Endothelial cell of umbilical vein (primary cell): ENCODE measurements at regions not wholly inside any gene's neighbourhood (a gene's known extent, or its start where the extent isn't known, plus 50 kb on each side); places are given as distances from the start of the nearest gene placed in this dataset.

Experiments
- BruUV-seq: library from RNA; stranded (reverse); fragments of 400-500 nt; replicated peaks from 2 replicates; lab custom pipeline; 2021; lab: Mats Ljungman, UMichigan
- CTCF ChIA-PET: fragments of 300-600, 350-600 bp; sonication (Branson Sonifier 250); formaldehyde crosslinking; loops from one replicate; lab custom pipeline; 2021; ENCODE audit warnings: antibody characterized with exemption, inconsistent platforms; lab: Charles Lee
- POLR2A ChIA-PET: fragments of 300-600, 350-600 bp; sonication (Branson Sonifier 250); formaldehyde crosslinking; loops from one replicate; lab custom pipeline; 2021; ENCODE audit warnings: antibody characterized with exemption, inconsistent platforms; lab: Charles Lee
- DNase-seq: peaks from one replicate; pipeline ENCODE4 v3.0.0-alpha.2; 2011; ENCODE audit warnings: low read depth, low spot score
- FAIRE-seq: peaks from 2 replicates; lab custom pipeline; 2011; peaks lifted over from hg19 to GRCh38; lab: Jason Lieb, UNC
- H2AFZ ChIP-seq: 2 replicates; pipeline ENCODE4 v1.6.0; 2012; ENCODE audit warnings: low read depth, low read length, control low read depth, inconsistent platforms
- H3K27ac ChIP-seq: 2 replicates; pipeline ENCODE4 v1.5.1; 2011; ENCODE audit warnings: low read depth, mild to moderate bottlenecking, control low read depth, low read length, moderate library complexity; ENCODE audit not compliant: insufficient read depth
- H3K27me3 ChIP-seq, 2 experiments: 2 replicates each; pipeline versions ENCODE4 v1.6.0 to v1.6.1; 2011; ENCODE audit warnings: low read length in 2 of 2, mixed read lengths in 1 of 2; ENCODE audit not compliant: control insufficient read depth in 2 of 2, insufficient read depth in 2 of 2
- H3K36me3 ChIP-seq, 2 experiments: 2 replicates in 1 of 2; 3 replicates in 1 of 2; pipeline ENCODE4 v1.5.1; 2011; ENCODE audit warnings: low read length in 2 of 2, mild to moderate bottlenecking in 1 of 2, moderate library complexity in 1 of 2; ENCODE audit not compliant: control insufficient read depth in 2 of 2, insufficient read depth in 2 of 2; ENCODE audit errors: extremely low read depth in 1 of 2
- H3K4me1 ChIP-seq: 3 replicates; pipeline ENCODE4 v1.5.1; 2011; ENCODE audit warnings: mild to moderate bottlenecking, low read length; ENCODE audit not compliant: control insufficient read depth, insufficient read depth; ENCODE audit errors: extremely low read depth
- H3K4me2 ChIP-seq: 2 replicates; pipeline ENCODE4 v1.6.1; 2011; ENCODE audit warnings: low read length, control low read depth, mixed read lengths; ENCODE audit not compliant: insufficient read depth
- H3K4me3 ChIP-seq, 3 experiments: fragments of 200-600 bp in 1 of 3; sonication (generic), shearing (Covaris generic) in 1 of 3; replicated peaks in 1 of 3; 2 replicates each; pipeline ENCODE4 v1.5.1; 2011 to 2016; ENCODE audit warnings: control low read depth in 3 of 3, low read length in 3 of 3, mild to moderate bottlenecking in 2 of 3, inconsistent platforms in 1 of 3, low read depth in 1 of 3, moderate library complexity in 1 of 3; ENCODE audit not compliant: insufficient read depth in 1 of 3
- H3K79me2 ChIP-seq: 2 replicates; pipeline ENCODE4 v1.6.0; 2012; ENCODE audit warnings: low read length, inconsistent platforms; ENCODE audit not compliant: control insufficient read depth, insufficient read depth
- H3K9ac ChIP-seq: replicated peaks from 2 replicates; pipeline ENCODE3; 2011; ENCODE audit warnings: low read length, control low read depth; ENCODE audit not compliant: insufficient read depth; ENCODE audit errors: extremely low read depth
- H3K9me1 ChIP-seq: replicated peaks from 3 replicates; pipeline ENCODE4 v1.6.0; 2011; ENCODE audit warnings: mild to moderate bottlenecking, low read length; ENCODE audit not compliant: control insufficient read depth, insufficient read depth; ENCODE audit errors: extremely low read depth
- H3K9me3 ChIP-seq: replicated peaks from 2 replicates; pipeline ENCODE4 v1.5.1; 2012; ENCODE audit warnings: low read length, inconsistent platforms; ENCODE audit not compliant: control insufficient read depth, insufficient read depth
- H4K20me1 ChIP-seq: replicated peaks from 2 replicates; pipeline ENCODE3; 2011; ENCODE audit warnings: mild to moderate bottlenecking, low read length; ENCODE audit not compliant: control insufficient read depth, insufficient read depth; ENCODE audit errors: extremely low read depth
- GATA2 ChIP-seq: IDR thresholded peaks from 2 replicates; pipeline ENCODE4 v1.7.0; 2011; ENCODE audit warnings: low read depth, mild to moderate bottlenecking, moderate library complexity, mixed read lengths, low read length; ENCODE audit not compliant: insufficient read length, insufficient read depth
- JUN ChIP-seq: IDR thresholded peaks from 2 replicates; pipeline ENCODE4 v1.6.1; 2011; ENCODE audit warnings: borderline replicate concordance, low read depth; ENCODE audit not compliant: insufficient read length, insufficient read depth
- MAX ChIP-seq: IDR thresholded peaks from 2 replicates; pipeline ENCODE4 v1.6.1; 2011; ENCODE audit not compliant: insufficient read depth, insufficient read length
- MYC ChIP-seq: IDR thresholded peaks from one replicate; pipeline ENCODE4 v1.6.1; 2011; ENCODE audit warnings: mild to moderate bottlenecking, low read depth, low read length
- POLR2A ChIP-seq: IDR thresholded peaks from 2 replicates; pipeline ENCODE4 v1.6.1; 2012; ENCODE audit warnings: low read depth, mild to moderate bottlenecking, control low read depth, low read length
- POLR2AphosphoS5 ChIP-seq: IDR thresholded peaks from 2 replicates; pipeline ENCODE4 v1.6.1; 2012; ENCODE audit warnings: low read depth, mild to moderate bottlenecking, control low read depth, low read length, moderate library complexity; ENCODE audit not compliant: insufficient read depth
- dilution Hi-C: fragments of 300-500 bp; cut with MboI; formaldehyde crosslinking; loops from one replicate; pipeline ENCODE4 v1.15.0; 2019; ENCODE audit warnings: low sequenced_read_pairs; ENCODE audit not compliant: extremely low pct_ligation_motif_present
- intact Hi-C: fragments of 100-400 bp; cut with micrococcal nuclease; formaldehyde crosslinking; loops from one replicate; pipeline ENCODE4 v1.10.0; 2022

GRCh38 chr16:62562121-62562520, 525.9 kb upstream of the CDH8 start:
- H3K9me1 ChIP-seq = no peaks in the 10 kb centered on the region
- TF ChIP-seq POLR2A (no peak), MAX (no peak)
- H3K27me3 ChIP-seq = no peaks in the 10 kb centered on the region
- no peak overlapping the region for H2AFZ ChIP-seq
- H3K4me2 ChIP-seq = no peak overlapping the region
- H3K36me3 ChIP-seq = no peaks in the 10 kb centered on the region
- H3K9me3 ChIP-seq = peaks cover 5% of the 10 kb centered on the region
- H3K9ac ChIP-seq = no peak overlapping the region
- no peaks in the 10 kb centered on the region for H3K4me1 ChIP-seq
- ChIA-PET CTCF (no interaction called here), POLR2A (no interaction called here)
- H3K79me2 ChIP-seq = no peaks in the 10 kb centered on the region
- no peak overlapping the region for H3K4me3 ChIP-seq
- intact Hi-C loops (no loop called here), dilution Hi-C loops (no loop called here)
- no peak for DNase-seq
- BruUV-seq = no TSS peak
- no peak for FAIRE-seq
- no peaks in the 10 kb centered on the region for H4K20me1 ChIP-seq
- H3K27ac ChIP-seq = no peak overlapping the region

- H4K20me1 ChIP-seq = no peaks in the 10 kb centered on the region
- CTCF ChIA-PET = no interaction called here
- H3K4me1 ChIP-seq = no peaks in the 10 kb centered on the region
- POLR2A ChIA-PET = no interaction called here
- H3K9me3 ChIP-seq = peaks cover 2% of the 10 kb centered on the region
- H2AFZ ChIP-seq = no peak overlapping the region
- H3K27me3 ChIP-seq = no peaks in the 10 kb centered on the region
- H3K4me3 ChIP-seq = no peak overlapping the region
- H3K9ac ChIP-seq = no peak overlapping the region
- TF ChIP-seq MYC (no peak), GATA2 (no peak), POLR2A (no peak), POLR2AphosphoS5 (no peak), JUN (no peak)
- dilution Hi-C loops (no loop called here), intact Hi-C loops (no loop called here)
- no peaks in the 10 kb centered on the region for H3K36me3 ChIP-seq
- no peak overlapping the region for H3K27ac ChIP-seq
- H3K79me2 ChIP-seq = no peaks in the 10 kb centered on the region
- BruUV-seq = no TSS peak
- DNase-seq (no peak), FAIRE-seq (no peak)
- no peak overlapping the region for H3K4me2 ChIP-seq
- no peaks in the 10 kb centered on the region for H3K9me1 ChIP-seq
Measured at GRCh38 chr16:62549875-62550274, 513.6 kb upstream of the CDH8 start.
